H9 (cell line): ENCODE measurements at regions not wholly inside any gene's neighbourhood (a gene's known extent, or its start where the extent isn't known, plus 50 kb on each side); places are given as distances from the start of the nearest gene placed in this dataset.
A peak's percentile ranks its signal among the peaks of the same experiment; 100 is the strongest.

Experiments
- DNase-seq: peaks from one replicate; pipeline ENCODE4 v3.0.0-alpha.2; 2017
- H2AFZ ChIP-seq: one replicate; pipeline ENCODE4 v1.6.1; 2013; ENCODE audit warnings: mild to moderate bottlenecking, low read length, control low read depth, moderate library complexity
- H2AK5ac ChIP-seq: 2 replicates; pipeline ENCODE4 v1.6.1; 2013; ENCODE audit warnings: low read length, control low read depth, mixed read lengths; ENCODE audit not compliant: insufficient read length
- H2BK120ac ChIP-seq: one replicate; pipeline ENCODE4 v1.6.1; 2013; ENCODE audit warnings: low read depth, mild to moderate bottlenecking, low read length, control low read depth, inconsistent platforms; ENCODE audit not compliant: poor library complexity, severe bottlenecking
- H2BK12ac ChIP-seq: 2 replicates; pipeline ENCODE4 v1.6.1; 2013; ENCODE audit warnings: low read length, control low read depth, mixed read lengths, low read depth; ENCODE audit not compliant: insufficient read length
- H2BK15ac ChIP-seq: 2 replicates; pipeline ENCODE4 v1.6.1; 2013; ENCODE audit warnings: low read depth, low read length, control low read depth
- H2BK20ac ChIP-seq: one replicate; pipeline ENCODE4 v1.6.1; 2013; ENCODE audit warnings: low read depth, mild to moderate bottlenecking, low read length, control low read depth, inconsistent platforms; ENCODE audit not compliant: poor library complexity, severe bottlenecking
- H2BK5ac ChIP-seq: 2 replicates; pipeline ENCODE4 v1.6.1; 2013; ENCODE audit warnings: low read length, control low read depth, mixed read lengths; ENCODE audit not compliant: insufficient read length
- H3K14ac ChIP-seq: 2 replicates; pipeline ENCODE4 v1.6.1; 2013; ENCODE audit warnings: low read length, control low read depth; ENCODE audit not compliant: insufficient read depth
- H3K18ac ChIP-seq: 2 replicates; pipeline ENCODE4 v1.6.1; 2013; ENCODE audit warnings: low read depth, mild to moderate bottlenecking, mixed read lengths, low read length, control low read depth; ENCODE audit not compliant: insufficient read length
- H3K23ac ChIP-seq: 2 replicates; pipeline ENCODE4 v1.6.1; 2013; ENCODE audit warnings: low read length, control low read depth, mixed read lengths, low read depth; ENCODE audit not compliant: insufficient read length
- H3K23me2 ChIP-seq: 2 replicates; pipeline ENCODE4 v1.6.1; 2013; ENCODE audit warnings: low read depth, mild to moderate bottlenecking, mixed read lengths, low read length, control low read depth; ENCODE audit not compliant: insufficient read length, poor library complexity, severe bottlenecking
- H3K27ac ChIP-seq: 2 replicates; pipeline ENCODE4 v1.5.1; 2013; ENCODE audit warnings: low read length, control low read depth, mixed read lengths, low read depth; ENCODE audit not compliant: insufficient read length
- H3K27me3 ChIP-seq: 2 replicates; pipeline ENCODE4 v1.6.1; 2013; ENCODE audit warnings: low read length, control low read depth, inconsistent platforms; ENCODE audit not compliant: insufficient read depth
- H3K4ac ChIP-seq: 2 replicates; pipeline ENCODE4 v1.6.1; 2013; ENCODE audit warnings: low read depth, mild to moderate bottlenecking, control low read depth, inconsistent platforms, low read length, moderate library complexity
- H3K4me1 ChIP-seq: 2 replicates; pipeline ENCODE4 v1.6.1; 2013; ENCODE audit warnings: low read length, control low read depth, inconsistent platforms; ENCODE audit not compliant: insufficient read depth
- H3K4me2 ChIP-seq: 2 replicates; pipeline ENCODE4 v1.6.1; 2013; ENCODE audit warnings: low read length, control low read depth, mixed read lengths; ENCODE audit not compliant: insufficient read length, insufficient read depth
- H3K56ac ChIP-seq: 2 replicates; pipeline ENCODE4 v1.6.1; 2013; ENCODE audit warnings: low read depth, mild to moderate bottlenecking, mixed read lengths, low read length, control low read depth; ENCODE audit not compliant: insufficient read length
- H3K79me1 ChIP-seq: 2 replicates; pipeline ENCODE4 v1.6.1; 2013; ENCODE audit warnings: low read depth, mild to moderate bottlenecking, moderate library complexity, low read length, control low read depth, inconsistent platforms; ENCODE audit not compliant: insufficient read depth, poor library complexity, severe bottlenecking
- H3K79me2 ChIP-seq: 2 replicates; pipeline ENCODE4 v1.6.1; 2013; ENCODE audit warnings: low read length, control low read depth, inconsistent platforms; ENCODE audit not compliant: insufficient read depth
- H3K9ac ChIP-seq: 2 replicates; pipeline ENCODE4 v1.6.1; 2013; ENCODE audit warnings: low read length, control low read depth, mixed read lengths; ENCODE audit not compliant: insufficient read length; ENCODE audit errors: extremely low read depth
- H3K9me3 ChIP-seq: one replicate; pipeline ENCODE4 v1.6.1; 2013; ENCODE audit warnings: low read depth, low read length, inconsistent platforms; ENCODE audit not compliant: control insufficient read depth
- H3T11ph ChIP-seq: one replicate; pipeline ENCODE4 v1.6.1; 2013; ENCODE audit warnings: mild to moderate bottlenecking, low read length, control low read depth, inconsistent platforms
- H4K20me1 ChIP-seq: one replicate; pipeline ENCODE4 v1.6.1; 2013; ENCODE audit not compliant: control insufficient read depth, insufficient read length, insufficient read depth
- H4K5ac ChIP-seq: 2 replicates; pipeline ENCODE4 v1.6.1; 2013; ENCODE audit warnings: low read depth, mild to moderate bottlenecking, mixed read lengths, low read length, control low read depth; ENCODE audit not compliant: insufficient read length
- H4K8ac ChIP-seq: replicated peaks from 2 replicates; pipeline ENCODE4 v1.6.1; 2013; ENCODE audit warnings: low read length, control low read depth, mixed read lengths, low read depth; ENCODE audit not compliant: insufficient read length
- H4K91ac ChIP-seq: 2 replicates; pipeline ENCODE4 v1.6.1; 2013; ENCODE audit warnings: low read depth, mild to moderate bottlenecking, moderate library complexity, mixed read lengths, low read length, control low read depth; ENCODE audit not compliant: insufficient read length
- H3K27ac Mint-ChIP-seq, 3 experiments: 2 replicates in 2 of 3; 3 replicates in 1 of 3; pipeline ENCODE4 v1.8.0; 2020 to 2021; ENCODE audit warnings: mixed read lengths in 3 of 3, mild to moderate bottlenecking in 1 of 3, moderate library complexity in 1 of 3
- H3K27me3 Mint-ChIP-seq: 2 replicates; pipeline ENCODE4 v1.8.0; 2021; ENCODE audit warnings: low read depth, mild to moderate bottlenecking, moderate library complexity, mixed read lengths
- H3K36me3 Mint-ChIP-seq, 3 experiments: 2 replicates in 2 of 3; 3 replicates in 1 of 3; pipeline ENCODE4 v1.8.0; 2020 to 2021; ENCODE audit warnings: low read depth in 3 of 3, mixed read lengths in 3 of 3; ENCODE audit not compliant: insufficient read depth in 1 of 3
- H3K4me1 Mint-ChIP-seq, 2 experiments: 2 replicates each; pipeline ENCODE4 v1.8.0; 2020; ENCODE audit warnings: mixed read lengths in 2 of 2
- H3K4me3 Mint-ChIP-seq, 2 experiments: 2 replicates in 1 of 2; 3 replicates in 1 of 2; pipeline ENCODE4 v1.8.0; 2020 to 2021; ENCODE audit warnings: mild to moderate bottlenecking in 2 of 2, mixed read lengths in 2 of 2, moderate library complexity in 1 of 2
- H3K9me3 Mint-ChIP-seq, 2 experiments: 2 replicates in 1 of 2; 3 replicates in 1 of 2; pipeline ENCODE4 v1.8.0; 2020; ENCODE audit warnings: mild to moderate bottlenecking in 2 of 2, mixed read lengths in 2 of 2, moderate library complexity in 1 of 2
- CTCF ChIP-seq: fragments of 200-600 bp; sonication (generic); conservative IDR thresholded peaks from 3 replicates; pipeline ENCODE4 v1.8.0; 2021; ENCODE audit warnings: antibody characterized with exemption, mild to moderate bottlenecking
- WGBS: extraction: QIAGEN DNeasy Blood & Tissue Kit; methylation state at CpG from one replicate; pipeline ENCODE4 v1.1.7; 2013; ENCODE audit warnings: missing lambda C conversion rate, low lambda C conversion rate, mixed read lengths; ENCODE audit not compliant: insufficient read length; ENCODE audit errors: extremely low coverage; 5-methylcytosine and 5-hydroxymethylcytosine counted together

- H3K27ac ChIP-seq, result no peak overlapping the region
- H2BK15ac ChIP-seq, result no peak overlapping the region
- H3K4me1 ChIP-seq, result no peaks in the 10 kb centered on the region
- H3K4me3 Mint-ChIP-seq, result no peak overlapping the region
- peak overlapping the region in 1 of 3 experiments; percentile 53; a peak in 2 of 7 replicates for H3K27ac Mint-ChIP-seq
- H3K36me3 Mint-ChIP-seq, result no peaks in the 10 kb centered on the region
- no peak overlapping the region for H3K9ac ChIP-seq
- DNase-seq, result peak; percentile 31
- H3K4me2 ChIP-seq, result no peak overlapping the region
- no peak overlapping the region for H2AK5ac ChIP-seq
- H3K18ac ChIP-seq, result no peak overlapping the region
- no peak overlapping the region for H2BK120ac ChIP-seq
- no peak overlapping the region for H3K23ac ChIP-seq
- no peaks in the 10 kb centered on the region for H4K20me1 ChIP-seq
- H4K8ac ChIP-seq, result no peak overlapping the region
- whole genome bisulfite sequencing, result no CpG with 5 or more reads among the region's 4 CpGs
- no peak overlapping the region for H2AFZ ChIP-seq
- H3K4ac ChIP-seq, result no peak overlapping the region
- no peak overlapping the region for H3T11ph ChIP-seq
- no peaks in the 10 kb centered on the region for H3K79me2 ChIP-seq
- H3K56ac ChIP-seq, result no peak overlapping the region
- no peak overlapping the region for H2BK5ac ChIP-seq
- no peaks in the 10 kb centered on the region for H3K79me1 ChIP-seq
- H4K91ac ChIP-seq, result no peak overlapping the region
- no peak overlapping the region for H2BK12ac ChIP-seq
- no peaks in the 10 kb centered on the region for H3K4me1 Mint-ChIP-seq
- no peak overlapping the region for H3K14ac ChIP-seq
- H2BK20ac ChIP-seq, result no peak overlapping the region
- H4K5ac ChIP-seq, result no peak overlapping the region
- TF ChIP-seq CTCF, result no peak
- H3K9me3 ChIP-seq, result no peaks in the 10 kb centered on the region
- no peaks in the 10 kb centered on the region for H3K9me3 Mint-ChIP-seq
- no peaks in the 10 kb centered on the region for H3K23me2 ChIP-seq
- H3K27me3 ChIP-seq, result no peaks in the 10 kb centered on the region
- no peaks in the 10 kb centered on the region for H3K27me3 Mint-ChIP-seq
Observed at GRCh38 chr4:179624768-179625181, 2182.5 kb upstream of the AGA start.
